H9 (cell line): ENCODE measurements at regions not wholly inside any gene's neighbourhood (a gene's known extent, or its start where the extent isn't known, plus 50 kb on each side); places are given as distances from the start of the nearest gene placed in this dataset.

ENCODE experiments used
- DNase-seq: peaks from one replicate; pipeline ENCODE4 v3.0.0-alpha.2; 2017
- H2AFZ ChIP-seq: one replicate; pipeline ENCODE4 v1.6.1; 2013; ENCODE audit warnings: mild to moderate bottlenecking, low read length, control low read depth, moderate library complexity
- H2AK5ac ChIP-seq: 2 replicates; pipeline ENCODE4 v1.6.1; 2013; ENCODE audit warnings: low read length, control low read depth, mixed read lengths; ENCODE audit not compliant: insufficient read length
- H2BK120ac ChIP-seq: one replicate; pipeline ENCODE4 v1.6.1; 2013; ENCODE audit warnings: low read depth, mild to moderate bottlenecking, low read length, control low read depth, inconsistent platforms; ENCODE audit not compliant: poor library complexity, severe bottlenecking
- H2BK12ac ChIP-seq: 2 replicates; pipeline ENCODE4 v1.6.1; 2013; ENCODE audit warnings: low read length, control low read depth, mixed read lengths, low read depth; ENCODE audit not compliant: insufficient read length
- H2BK15ac ChIP-seq: 2 replicates; pipeline ENCODE4 v1.6.1; 2013; ENCODE audit warnings: low read depth, low read length, control low read depth
- H2BK20ac ChIP-seq: one replicate; pipeline ENCODE4 v1.6.1; 2013; ENCODE audit warnings: low read depth, mild to moderate bottlenecking, low read length, control low read depth, inconsistent platforms; ENCODE audit not compliant: poor library complexity, severe bottlenecking
- H2BK5ac ChIP-seq: 2 replicates; pipeline ENCODE4 v1.6.1; 2013; ENCODE audit warnings: low read length, control low read depth, mixed read lengths; ENCODE audit not compliant: insufficient read length
- H3K14ac ChIP-seq: 2 replicates; pipeline ENCODE4 v1.6.1; 2013; ENCODE audit warnings: low read length, control low read depth; ENCODE audit not compliant: insufficient read depth
- H3K18ac ChIP-seq: 2 replicates; pipeline ENCODE4 v1.6.1; 2013; ENCODE audit warnings: low read depth, mild to moderate bottlenecking, mixed read lengths, low read length, control low read depth; ENCODE audit not compliant: insufficient read length
- H3K23ac ChIP-seq: 2 replicates; pipeline ENCODE4 v1.6.1; 2013; ENCODE audit warnings: low read length, control low read depth, mixed read lengths, low read depth; ENCODE audit not compliant: insufficient read length
- H3K23me2 ChIP-seq: 2 replicates; pipeline ENCODE4 v1.6.1; 2013; ENCODE audit warnings: low read depth, mild to moderate bottlenecking, mixed read lengths, low read length, control low read depth; ENCODE audit not compliant: insufficient read length, poor library complexity, severe bottlenecking
- H3K27ac ChIP-seq: 2 replicates; pipeline ENCODE4 v1.5.1; 2013; ENCODE audit warnings: low read length, control low read depth, mixed read lengths, low read depth; ENCODE audit not compliant: insufficient read length
- H3K27me3 ChIP-seq: 2 replicates; pipeline ENCODE4 v1.6.1; 2013; ENCODE audit warnings: low read length, control low read depth, inconsistent platforms; ENCODE audit not compliant: insufficient read depth
- H3K4ac ChIP-seq: 2 replicates; pipeline ENCODE4 v1.6.1; 2013; ENCODE audit warnings: low read depth, mild to moderate bottlenecking, control low read depth, inconsistent platforms, low read length, moderate library complexity
- H3K4me1 ChIP-seq: 2 replicates; pipeline ENCODE4 v1.6.1; 2013; ENCODE audit warnings: low read length, control low read depth, inconsistent platforms; ENCODE audit not compliant: insufficient read depth
- H3K4me2 ChIP-seq: 2 replicates; pipeline ENCODE4 v1.6.1; 2013; ENCODE audit warnings: low read length, control low read depth, mixed read lengths; ENCODE audit not compliant: insufficient read length, insufficient read depth
- H3K56ac ChIP-seq: 2 replicates; pipeline ENCODE4 v1.6.1; 2013; ENCODE audit warnings: low read depth, mild to moderate bottlenecking, mixed read lengths, low read length, control low read depth; ENCODE audit not compliant: insufficient read length
- H3K79me1 ChIP-seq: 2 replicates; pipeline ENCODE4 v1.6.1; 2013; ENCODE audit warnings: low read depth, mild to moderate bottlenecking, moderate library complexity, low read length, control low read depth, inconsistent platforms; ENCODE audit not compliant: insufficient read depth, poor library complexity, severe bottlenecking
- H3K79me2 ChIP-seq: 2 replicates; pipeline ENCODE4 v1.6.1; 2013; ENCODE audit warnings: low read length, control low read depth, inconsistent platforms; ENCODE audit not compliant: insufficient read depth
- H3K9ac ChIP-seq: 2 replicates; pipeline ENCODE4 v1.6.1; 2013; ENCODE audit warnings: low read length, control low read depth, mixed read lengths; ENCODE audit not compliant: insufficient read length; ENCODE audit errors: extremely low read depth
- H3K9me3 ChIP-seq: one replicate; pipeline ENCODE4 v1.6.1; 2013; ENCODE audit warnings: low read depth, low read length, inconsistent platforms; ENCODE audit not compliant: control insufficient read depth
- H3T11ph ChIP-seq: one replicate; pipeline ENCODE4 v1.6.1; 2013; ENCODE audit warnings: mild to moderate bottlenecking, low read length, control low read depth, inconsistent platforms
- H4K20me1 ChIP-seq: one replicate; pipeline ENCODE4 v1.6.1; 2013; ENCODE audit not compliant: control insufficient read depth, insufficient read length, insufficient read depth
- H4K5ac ChIP-seq: 2 replicates; pipeline ENCODE4 v1.6.1; 2013; ENCODE audit warnings: low read depth, mild to moderate bottlenecking, mixed read lengths, low read length, control low read depth; ENCODE audit not compliant: insufficient read length
- H4K8ac ChIP-seq: replicated peaks from 2 replicates; pipeline ENCODE4 v1.6.1; 2013; ENCODE audit warnings: low read length, control low read depth, mixed read lengths, low read depth; ENCODE audit not compliant: insufficient read length
- H4K91ac ChIP-seq: 2 replicates; pipeline ENCODE4 v1.6.1; 2013; ENCODE audit warnings: low read depth, mild to moderate bottlenecking, moderate library complexity, mixed read lengths, low read length, control low read depth; ENCODE audit not compliant: insufficient read length
- H3K27ac Mint-ChIP-seq, 3 experiments: 2 replicates in 2 of 3; 3 replicates in 1 of 3; pipeline ENCODE4 v1.8.0; 2020 to 2021; ENCODE audit warnings: mixed read lengths in 3 of 3, mild to moderate bottlenecking in 1 of 3, moderate library complexity in 1 of 3
- H3K27me3 Mint-ChIP-seq: 2 replicates; pipeline ENCODE4 v1.8.0; 2021; ENCODE audit warnings: low read depth, mild to moderate bottlenecking, moderate library complexity, mixed read lengths
- H3K36me3 Mint-ChIP-seq, 3 experiments: 2 replicates in 2 of 3; 3 replicates in 1 of 3; pipeline ENCODE4 v1.8.0; 2020 to 2021; ENCODE audit warnings: low read depth in 3 of 3, mixed read lengths in 3 of 3; ENCODE audit not compliant: insufficient read depth in 1 of 3
- H3K4me1 Mint-ChIP-seq, 2 experiments: 2 replicates each; pipeline ENCODE4 v1.8.0; 2020; ENCODE audit warnings: mixed read lengths in 2 of 2
- H3K4me3 Mint-ChIP-seq, 2 experiments: 2 replicates in 1 of 2; 3 replicates in 1 of 2; pipeline ENCODE4 v1.8.0; 2020 to 2021; ENCODE audit warnings: mild to moderate bottlenecking in 2 of 2, mixed read lengths in 2 of 2, moderate library complexity in 1 of 2
- H3K9me3 Mint-ChIP-seq, 2 experiments: 2 replicates in 1 of 2; 3 replicates in 1 of 2; pipeline ENCODE4 v1.8.0; 2020; ENCODE audit warnings: mild to moderate bottlenecking in 2 of 2, mixed read lengths in 2 of 2, moderate library complexity in 1 of 2
- CTCF ChIP-seq: fragments of 200-600 bp; sonication (generic); conservative IDR thresholded peaks from 3 replicates; pipeline ENCODE4 v1.8.0; 2021; ENCODE audit warnings: antibody characterized with exemption, mild to moderate bottlenecking
- WGBS: extraction: QIAGEN DNeasy Blood & Tissue Kit; methylation state at CpG from one replicate; pipeline ENCODE4 v1.1.7; 2013; ENCODE audit warnings: missing lambda C conversion rate, low lambda C conversion rate, mixed read lengths; ENCODE audit not compliant: insufficient read length; ENCODE audit errors: extremely low coverage; 5-methylcytosine and 5-hydroxymethylcytosine counted together

GRCh38 chr5:97751540-97751939, 568.5 kb upstream of the RIOK2 start:
- Histone ChIP-seq H3K4ac (no peak overlapping the region), H3K9ac (no peak overlapping the region), H4K5ac (no peak overlapping the region), H3T11ph (no peak overlapping the region), H2BK12ac (no peak overlapping the region), H3K4me1 (no peaks in the 10 kb centered on the region), H2BK5ac (no peak overlapping the region), H3K4me2 (no peak overlapping the region), H4K8ac (no peak overlapping the region), H3K23ac (no peak overlapping the region), H3K56ac (no peak overlapping the region), H3K23me2 (no peaks in the 10 kb centered on the region), H3K27ac (no peak overlapping the region), H4K91ac (no peak overlapping the region), H3K9me3 (no peaks in the 10 kb centered on the region), H2BK20ac (no peak overlapping the region), H3K14ac (no peak overlapping the region), H2AFZ (no peak overlapping the region), H2AK5ac (no peak overlapping the region), H3K27me3 (no peaks in the 10 kb centered on the region; the same call in 1 of the 2 replicates), H4K20me1 (no peaks in the 10 kb centered on the region), H2BK120ac (no peak overlapping the region), H3K79me2 (no peaks in the 10 kb centered on the region), H3K79me1 (no peaks in the 10 kb centered on the region), H2BK15ac (no peak overlapping the region), H3K18ac (no peak overlapping the region)
- Mint-ChIP-seq H3K4me3 (no peak overlapping the region), H3K4me1 (peaks cover 0 to 2% of the 10 kb centered on the region in 2 experiments; a peak in 1 of 4 replicates), H3K9me3 (no peaks in the 10 kb centered on the region), H3K27me3 (no peaks in the 10 kb centered on the region), H3K36me3 (no peaks in the 10 kb centered on the region), H3K27ac (no peak overlapping the region)
- no CpG with 5 or more reads among the region's 1 CpG for WGBS
- DNase-seq: no peak
- TF ChIP-seq CTCF: no peak
